ENCODE measurements at regions not wholly inside any gene's neighbourhood (a gene's known extent, or its start where the extent isn't known, plus 50 kb on each side); places are given as distances from the start of the nearest gene placed in this dataset.

DNA sequence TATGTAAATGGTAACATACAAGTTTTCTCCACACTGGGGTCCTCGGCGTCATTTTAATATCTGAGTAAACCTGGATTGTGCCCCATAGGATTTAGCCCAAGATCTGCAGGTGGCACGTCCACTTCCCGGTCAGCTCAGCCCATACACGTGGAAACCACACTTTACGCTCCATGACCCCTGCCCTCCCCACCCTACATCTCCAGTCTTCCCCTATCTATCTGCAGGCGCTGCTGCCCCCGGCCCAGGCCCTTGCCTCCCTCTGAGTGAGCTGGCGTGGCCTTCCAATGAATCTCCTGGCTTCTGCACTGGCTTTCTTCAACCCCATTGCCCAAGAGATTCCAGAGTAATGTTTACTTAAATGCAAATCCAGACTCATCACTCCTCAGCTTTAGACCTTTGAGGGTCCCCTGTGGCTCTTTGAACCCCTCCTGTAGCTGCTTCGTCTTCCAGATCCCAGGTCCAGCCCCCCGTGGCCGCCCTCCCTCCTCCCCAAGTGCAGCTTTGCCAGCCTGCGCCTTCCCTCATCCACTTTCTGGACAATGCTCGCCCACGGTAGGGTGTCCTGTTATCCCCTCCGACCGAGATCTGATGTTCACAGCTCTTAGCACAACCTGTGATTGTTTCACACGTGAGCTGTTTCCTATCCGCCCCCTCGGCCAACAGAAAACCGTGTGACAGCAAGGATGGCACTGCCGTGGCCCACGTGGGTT is 421.4 kb upstream of the SALL3 start:
- Histone ChIP-seq H3F3A (ENCODE audit: insufficient read depth, low read length, poor library complexity, severe bottlenecking) (no peaks in the 10 kb centered on the region), H3K9me3 (ENCODE audit: low read length) (no peaks in the 10 kb centered on the region), H4K20me1 (ENCODE audit: insufficient read depth) (no peaks in the 10 kb centered on the region), H3K27me3 (ENCODE audit: insufficient read depth, low read depth, low read length) (no peaks in the 10 kb centered on the region), H3K36me3 (ENCODE audit: insufficient read depth, low read length) (no peaks in the 10 kb centered on the region), H3K9ac (ENCODE audit: low read length) (no peak overlapping the region), H3K4me3 (ENCODE audit: low read length) (no peak overlapping the region), H2AFZ (ENCODE audit: low read depth, low read length) (no peak overlapping the region), H3K27ac (ENCODE audit: low read length) (no peak overlapping the region), H3K79me2 (replicated peaks; ENCODE audit: insufficient read depth, low read length) (no peaks in the 10 kb centered on the region), H3K4me2 (ENCODE audit: low read length) (no peak overlapping the region), H3K9me2 (ENCODE audit: insufficient read depth, low read length) (no peaks in the 10 kb centered on the region)
- no peak for TF ChIP-seq TAF1 (IDR thresholded peaks at IDR 0.05; ENCODE audit: low read depth)
- TF ChIP-seq, protein P1, sequence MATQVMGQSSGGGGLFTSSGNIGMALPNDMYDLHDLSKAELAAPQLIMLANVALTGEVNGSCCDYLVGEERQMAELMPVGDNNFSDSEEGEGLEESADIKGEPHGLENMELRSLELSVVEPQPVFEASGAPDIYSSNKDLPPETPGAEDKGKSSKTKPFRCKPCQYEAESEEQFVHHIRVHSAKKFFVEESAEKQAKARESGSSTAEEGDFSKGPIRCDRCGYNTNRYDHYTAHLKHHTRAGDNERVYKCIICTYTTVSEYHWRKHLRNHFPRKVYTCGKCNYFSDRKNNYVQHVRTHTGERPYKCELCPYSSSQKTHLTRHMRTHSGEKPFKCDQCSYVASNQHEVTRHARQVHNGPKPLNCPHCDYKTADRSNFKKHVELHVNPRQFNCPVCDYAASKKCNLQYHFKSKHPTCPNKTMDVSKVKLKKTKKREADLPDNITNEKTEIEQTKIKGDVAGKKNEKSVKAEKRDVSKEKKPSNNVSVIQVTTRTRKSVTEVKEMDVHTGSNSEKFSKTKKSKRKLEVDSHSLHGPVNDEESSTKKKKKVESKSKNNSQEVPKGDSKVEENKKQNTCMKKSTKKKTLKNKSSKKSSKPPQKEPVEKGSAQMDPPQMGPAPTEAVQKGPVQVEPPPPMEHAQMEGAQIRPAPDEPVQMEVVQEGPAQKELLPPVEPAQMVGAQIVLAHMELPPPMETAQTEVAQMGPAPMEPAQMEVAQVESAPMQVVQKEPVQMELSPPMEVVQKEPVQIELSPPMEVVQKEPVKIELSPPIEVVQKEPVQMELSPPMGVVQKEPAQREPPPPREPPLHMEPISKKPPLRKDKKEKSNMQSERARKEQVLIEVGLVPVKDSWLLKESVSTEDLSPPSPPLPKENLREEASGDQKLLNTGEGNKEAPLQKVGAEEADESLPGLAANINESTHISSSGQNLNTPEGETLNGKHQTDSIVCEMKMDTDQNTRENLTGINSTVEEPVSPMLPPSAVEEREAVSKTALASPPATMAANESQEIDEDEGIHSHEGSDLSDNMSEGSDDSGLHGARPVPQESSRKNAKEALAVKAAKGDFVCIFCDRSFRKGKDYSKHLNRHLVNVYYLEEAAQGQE (IDR thresholded peaks at IDR 0.05; ENCODE audit: borderline replicate concordance): no peak
- TF ChIP-seq MXI1 (conservative IDR thresholded peaks at IDR 0.05; ENCODE audit: poor library complexity, severe bottlenecking): no peak
- TF ChIP-seq RAD21 (conservative IDR thresholded peaks at IDR 0.05): no peak
- TF ChIP-seq EZH2 (IDR thresholded peaks at IDR 0.05; ENCODE audit: borderline replicate concordance, insufficient read depth, low read length, poor library complexity, severe bottlenecking): no peak
- no peak for TF ChIP-seq EP300 (conservative IDR thresholded peaks at IDR 0.05; ENCODE audit: poor library complexity, severe bottlenecking)
- TF ChIP-seq POLR2AphosphoS5 (IDR thresholded peaks at IDR 0.05): no peak
- TF ChIP-seq SMC3 (conservative IDR thresholded peaks at IDR 0.05; ENCODE audit: poor library complexity): no peak
- TF ChIP-seq CTCF (IDR thresholded peaks at IDR 0.05; ENCODE audit: poor library complexity, severe bottlenecking): no peak

GRCh38 chr18:78558948-78559347 is 420.7 kb upstream of the SALL3 start:
- no peaks in the 10 kb centered on the region for H3K9me2 ChIP-seq (ENCODE audit: insufficient read depth, low read length)
- H2AFZ ChIP-seq (ENCODE audit: low read depth, low read length): no peak overlapping the region
- no peaks in the 10 kb centered on the region for H3K27me3 ChIP-seq (ENCODE audit: insufficient read depth, low read depth, low read length)
- H3K9me3 ChIP-seq (ENCODE audit: low read length): no peaks in the 10 kb centered on the region
- no peaks in the 10 kb centered on the region for H3F3A ChIP-seq (ENCODE audit: insufficient read depth, low read length, poor library complexity, severe bottlenecking)
- no peak overlapping the region for H3K4me2 ChIP-seq (ENCODE audit: low read length)
- H3K4me3 ChIP-seq (ENCODE audit: low read length): no peak overlapping the region
- no peak overlapping the region for H3K9ac ChIP-seq (ENCODE audit: low read length)
- H3K27ac ChIP-seq (ENCODE audit: low read length): no peak overlapping the region
- no peaks in the 10 kb centered on the region for H3K36me3 ChIP-seq (ENCODE audit: insufficient read depth, low read length)
- no peaks in the 10 kb centered on the region for H4K20me1 ChIP-seq (ENCODE audit: insufficient read depth)
- TF ChIP-seq MXI1 (conservative IDR thresholded peaks at IDR 0.05; ENCODE audit: poor library complexity, severe bottlenecking): no peak
- TF ChIP-seq CTCF (IDR thresholded peaks at IDR 0.05; ENCODE audit: poor library complexity, severe bottlenecking): no peak
- no peak for TF ChIP-seq EP300 (conservative IDR thresholded peaks at IDR 0.05; ENCODE audit: poor library complexity, severe bottlenecking)
- TF ChIP-seq, protein P1 (IDR thresholded peaks at IDR 0.05; ENCODE audit: borderline replicate concordance): no peak
- no peak for TF ChIP-seq TAF1 (IDR thresholded peaks at IDR 0.05; ENCODE audit: low read depth)
- no peak for TF ChIP-seq EZH2 (IDR thresholded peaks at IDR 0.05; ENCODE audit: borderline replicate concordance, insufficient read depth, low read length, poor library complexity, severe bottlenecking)
- TF ChIP-seq RAD21 (conservative IDR thresholded peaks at IDR 0.05): no peak
- TF ChIP-seq POLR2AphosphoS5 (IDR thresholded peaks at IDR 0.05): no peak
- no peak for TF ChIP-seq SMC3 (conservative IDR thresholded peaks at IDR 0.05; ENCODE audit: poor library complexity)
- H3K79me2 ChIP-seq (replicated peaks; ENCODE audit: insufficient read depth, low read length): no peaks in the 10 kb centered on the region
